GM12878 (cell line): ENCODE measurements at regions not wholly inside any gene's neighbourhood (a gene's known extent, or its start where the extent isn't known, plus 50 kb on each side); places are given as distances from the start of the nearest gene placed in this dataset.

Source experiments
- BCLAF1 ChIP-seq: fragments of 450-650 bp; IDR thresholded peaks from 2 replicates; pipeline ENCODE4 v1.6.1; 2017; ENCODE audit warnings: antibody characterized with exemption, mild to moderate bottlenecking, moderate library complexity
- CTCF ChIP-seq, 3 experiments: IDR thresholded peaks in 2 of 3; conservative IDR thresholded peaks in 1 of 3; 2 replicates each; pipeline ENCODE4 v1.5.1; 2011; ENCODE audit warnings: low read depth in 3 of 3, low read length in 3 of 3, mild to moderate bottlenecking in 3 of 3, control low read depth in 2 of 3, moderate library complexity in 2 of 3, inconsistent platforms in 1 of 3, mixed read lengths in 1 of 3; ENCODE audit not compliant: control insufficient read depth in 2 of 3, insufficient read depth in 1 of 3; ENCODE audit errors: extremely low read depth in 1 of 3
- EP300 ChIP-seq, 2 experiments: fragments of 150-350 bp in 1 of 2; IDR thresholded peaks; 2 replicates each; pipeline ENCODE4 v1.6.1; 2011 to 2012; ENCODE audit warnings: low read depth in 2 of 2, low read length in 2 of 2, borderline replicate concordance in 1 of 2, improper control_type of control experiment in 1 of 2, inconsistent platforms in 1 of 2; ENCODE audit not compliant: control insufficient read depth in 1 of 2
- FOXK2 ChIP-seq: fragments of 450-650 bp; IDR thresholded peaks from 2 replicates; pipeline ENCODE4 v1.6.1; 2017; ENCODE audit warnings: mild to moderate bottlenecking, moderate library complexity
- POLR2A ChIP-seq: IDR thresholded peaks from 2 replicates; pipeline ENCODE4 v1.6.1; 2011; ENCODE audit warnings: low read depth, mild to moderate bottlenecking, low read length
- USF1 ChIP-seq: IDR thresholded peaks from 2 replicates; pipeline ENCODE4 v1.6.1; 2011; ENCODE audit warnings: borderline replicate concordance, low read depth, mild to moderate bottlenecking, moderate library complexity, mixed read lengths, low read length; ENCODE audit not compliant: insufficient read depth; ENCODE audit errors: extremely low read length
- ZZZ3 ChIP-seq: IDR thresholded peaks from 2 replicates; pipeline ENCODE4 v1.6.1; 2011; ENCODE audit warnings: low read depth; ENCODE audit not compliant: control insufficient read depth, insufficient read length

GRCh38 chr12:102691773-102692555 is 211.6 kb upstream of the IGF1 start:
- TF ChIP-seq BCLAF1 = no peak
- TF ChIP-seq ZZZ3 = no peak
- no peak for TF ChIP-seq CTCF (IDR thresholded peaks at IDR 0.05 in 2 of 3, conservative IDR thresholded peaks at IDR 0.05 in 1 of 3; ENCODE audit: control insufficient read depth in 2 of 3, extremely low read depth in 1 of 3, insufficient read depth in 1 of 3, low read depth in 3 of 3, low read length in 3 of 3)
- no peak for TF ChIP-seq FOXK2
- no peak for TF ChIP-seq USF1
- no peak for TF ChIP-seq EP300 (IDR thresholded peaks at IDR 0.05; ENCODE audit: borderline replicate concordance in 1 of 2, control insufficient read depth in 1 of 2, low read depth in 2 of 2, low read length in 2 of 2)
- TF ChIP-seq POLR2A = no peak
